ENCODE measurements at regions not wholly inside any gene's neighbourhood (a gene's known extent, or its start where the extent isn't known, plus 50 kb on each side); places are given as distances from the start of the nearest gene placed in this dataset.
"Not testable (repeated sequence)": the region's sequence is repeated elsewhere in the genome, so short reads cannot be mapped to it uniquely, and the experiment has no call there.

GRCh38 chrX:52585892-52586291 lies 68.8 kb downstream of the SSX7 start:
- Mint-ChIP-seq H3K27ac (no peak overlapping the region), H3K4me3 (no peak overlapping the region), H3K9me3 (no peaks in the 10 kb centered on the region), H3K4me1 (no peaks in the 10 kb centered on the region), H3K36me3 (no peaks in the 10 kb centered on the region), H3K27me3 (peaks cover 2 to 3% of the 10 kb centered on the region in 2 donors)
- H3K27ac ChIP-seq (ENCODE audit: low read depth, low read length), result no peak overlapping the region
- POLR2A ChIA-PET (ENCODE audit: partially characterized antibody), result no interaction called here
- no peaks in the 10 kb centered on the region for H3K36me3 ChIP-seq (ENCODE audit: insufficient read depth, low read length)
- H3K4me1 ChIP-seq (ENCODE audit: insufficient read depth, low read length), result no peaks in the 10 kb centered on the region
- no peak for DNase-seq
- no peaks in the 10 kb centered on the region for H3K27me3 ChIP-seq (ENCODE audit: insufficient read depth, low read length)
- CTCF ChIA-PET (ENCODE audit: partially characterized antibody), result no interaction called here
- intact Hi-C loops (cut with micrococcal nuclease), result no loop called here
- no peak overlapping the region for H3K4me3 ChIP-seq (ENCODE audit: low read length in 2 of 2)
- no peaks in the 10 kb centered on the region for H3K9me3 ChIP-seq (ENCODE audit: control insufficient read depth in 1 of 2, low read length in 2 of 2)

- Histone ChIP-seq H3K27me3 (ENCODE audit: insufficient read depth, low read length) (no peaks in the 10 kb centered on the region), H3K4me1 (ENCODE audit: insufficient read depth, low read length) (no peaks in the 10 kb centered on the region), H3K9me3 (ENCODE audit: control insufficient read depth in 1 of 2, low read length in 2 of 2) (no peaks in the 10 kb centered on the region), H3K4me3 (ENCODE audit: low read length in 2 of 2) (no peak overlapping the region), H3K36me3 (ENCODE audit: insufficient read depth, low read length) (no peaks in the 10 kb centered on the region), H3K27ac (ENCODE audit: low read depth, low read length) (no peak overlapping the region)
- no peaks in the 10 kb centered on the region for H3K36me3 Mint-ChIP-seq
- no peak overlapping the region for H3K4me3 Mint-ChIP-seq
- H3K4me1 Mint-ChIP-seq, result peaks cover 0 to 4% (median 2%) of the 10 kb centered on the region in 4 donors
- H3K9me3 Mint-ChIP-seq, result no peaks in the 10 kb centered on the region
- H3K27me3 Mint-ChIP-seq, result peaks cover 0 to 2% of the 10 kb centered on the region in 2 donors
- ChIA-PET POLR2A (ENCODE audit: partially characterized antibody) (no interaction called here), CTCF (ENCODE audit: partially characterized antibody) (no interaction called here)
- intact Hi-C loops (cut with micrococcal nuclease), result no loop called here
- peak overlapping the region in 1 of 7 donors; percentile 43 for H3K27ac Mint-ChIP-seq
- no peak for DNase-seq
These were observed 60.8 kb upstream of the XAGE1B start for GRCh38 chrX:52577464-52578173.

GRCh38 chrX:52576946-52577345 lies 60.1 kb upstream of the XAGE1B start:
- intact Hi-C loops (cut with micrococcal nuclease), result no loop called here
- no peaks in the 10 kb centered on the region for H3K9me3 Mint-ChIP-seq
- POLR2A ChIA-PET (ENCODE audit: partially characterized antibody), result no interaction called here
- Histone ChIP-seq H3K27me3 (ENCODE audit: insufficient read depth, low read length) (no peaks in the 10 kb centered on the region), H3K9me3 (ENCODE audit: control insufficient read depth in 1 of 2, low read length in 2 of 2) (no peaks in the 10 kb centered on the region), H3K27ac (ENCODE audit: low read depth, low read length) (no peak overlapping the region), H3K4me3 (ENCODE audit: low read length in 2 of 2) (no peak overlapping the region), H3K36me3 (ENCODE audit: insufficient read depth, low read length) (no peaks in the 10 kb centered on the region), H3K4me1 (ENCODE audit: insufficient read depth, low read length) (no peaks in the 10 kb centered on the region)
- H3K27ac Mint-ChIP-seq, result no peak overlapping the region
- peaks cover 0 to 2% of the 10 kb centered on the region in 2 donors for H3K27me3 Mint-ChIP-seq
- H3K4me3 Mint-ChIP-seq, result no peak overlapping the region
- H3K36me3 Mint-ChIP-seq, result no peaks in the 10 kb centered on the region
- CTCF ChIA-PET (ENCODE audit: partially characterized antibody), result no interaction called here
- H3K4me1 Mint-ChIP-seq, result peaks cover 0 to 4% (median 2%) of the 10 kb centered on the region in 4 donors
- no peak for DNase-seq

- Mint-ChIP-seq H3K27me3 (peaks cover 0 to 2% of the 10 kb centered on the region in 2 donors), H3K27ac (no peak overlapping the region), H3K36me3 (no peaks in the 10 kb centered on the region), H3K4me3 (no peak overlapping the region), H3K4me1 (peaks cover 0 to 4% (median 2%) of the 10 kb centered on the region in 4 donors), H3K9me3 (no peaks in the 10 kb centered on the region)
- no peaks in the 10 kb centered on the region for H3K36me3 ChIP-seq (ENCODE audit: insufficient read depth, low read length)
- H3K9me3 ChIP-seq (ENCODE audit: control insufficient read depth in 1 of 2, low read length in 2 of 2), result no peaks in the 10 kb centered on the region
- ChIA-PET POLR2A (ENCODE audit: partially characterized antibody) (no interaction called here), CTCF (ENCODE audit: partially characterized antibody) (no interaction called here)
- no peak for DNase-seq
- no peaks in the 10 kb centered on the region for H3K4me1 ChIP-seq (ENCODE audit: insufficient read depth, low read length)
- H3K27ac ChIP-seq (ENCODE audit: low read depth, low read length), result no peak overlapping the region
- H3K27me3 ChIP-seq (ENCODE audit: insufficient read depth, low read length), result no peaks in the 10 kb centered on the region
- intact Hi-C loops (cut with micrococcal nuclease), result no loop called here
- H3K4me3 ChIP-seq (ENCODE audit: low read length in 2 of 2), result no peak overlapping the region
These were observed 59.6 kb upstream of the XAGE1B start for GRCh38 chrX:52576474-52576873.

- peaks cover 0 to 4% (median 2%) of the 10 kb centered on the region in 4 donors for H3K4me1 Mint-ChIP-seq
- no peak overlapping the region for H3K27ac ChIP-seq (ENCODE audit: low read depth, low read length)
- H3K36me3 Mint-ChIP-seq, result no peaks in the 10 kb centered on the region
- DNase-seq, result peak in 4 of 5 donors; percentile 26 to 43 (median 30)
- H3K27me3 ChIP-seq (ENCODE audit: insufficient read depth, low read length), result no peaks in the 10 kb centered on the region
- H3K4me1 ChIP-seq (ENCODE audit: insufficient read depth, low read length), result no peaks in the 10 kb centered on the region
- no peaks in the 10 kb centered on the region for H3K9me3 ChIP-seq (ENCODE audit: control insufficient read depth in 1 of 2, low read length in 2 of 2)
- no peak overlapping the region for H3K4me3 Mint-ChIP-seq
- intact Hi-C loops (cut with micrococcal nuclease), result loop anchor here (2.0 kb wide), 1 partner anchor 420 kb away; no protein-coding TSS in a partner anchor
- ChIA-PET POLR2A (ENCODE audit: partially characterized antibody) (no interaction called here), CTCF (ENCODE audit: partially characterized antibody) (interaction anchor here (1.5 kb wide), 1 partner anchor 421 kb away, joined by 6 read pairs; no protein-coding TSS in a partner anchor)
- H3K27me3 Mint-ChIP-seq, result no peaks in the 10 kb centered on the region
- H3K4me3 ChIP-seq (ENCODE audit: low read length in 2 of 2), result no peak overlapping the region
- H3K27ac Mint-ChIP-seq, result peak overlapping the region in 1 of 7 donors; percentile 66
- H3K9me3 Mint-ChIP-seq, result no peaks in the 10 kb centered on the region
- H3K36me3 ChIP-seq (ENCODE audit: insufficient read depth, low read length), result no peaks in the 10 kb centered on the region
These were observed 57.8 kb upstream of the XAGE1B start for GRCh38 chrX:52574416-52575275.

- DNase-seq; CTCF ChIA-PET (ENCODE audit: partially characterized antibody); H3K4me1 Mint-ChIP-seq; H3K27me3 ChIP-seq (ENCODE audit: insufficient read depth, low read length); intact Hi-C loops (cut with micrococcal nuclease); H3K27ac ChIP-seq (ENCODE audit: low read depth, low read length); H3K27ac Mint-ChIP-seq; H3K36me3 ChIP-seq (ENCODE audit: insufficient read depth, low read length); H3K4me3 ChIP-seq (ENCODE audit: low read length in 2 of 2); H3K9me3 ChIP-seq (ENCODE audit: control insufficient read depth in 1 of 2, low read length in 2 of 2); H3K36me3 Mint-ChIP-seq; H3K27me3 Mint-ChIP-seq; H3K4me1 ChIP-seq (ENCODE audit: insufficient read depth, low read length); H3K4me3 Mint-ChIP-seq; POLR2A ChIA-PET (ENCODE audit: partially characterized antibody); H3K9me3 Mint-ChIP-seq: not testable (repeated sequence)
These were observed 51.3 kb upstream of the XAGE1B start for GRCh38 chrX:52568146-52568545.
